ENCODE measurements at regions not wholly inside any gene's neighbourhood (a gene's known extent, or its start where the extent isn't known, plus 50 kb on each side); places are given as distances from the start of the nearest gene placed in this dataset.

- TF ChIP-seq AR (CRISPR knock-in tag; IDR thresholded peaks at IDR 0.05) (no peak), GABPB1 (CRISPR knock-in tag; IDR thresholded peaks at IDR 0.05) (no peak), CTCF (IDR thresholded peaks at IDR 0.05) (no peak), ETV6 (CRISPR knock-in tag; IDR thresholded peaks at IDR 0.05) (no peak), MAX (CRISPR knock-in tag; IDR thresholded peaks at IDR 0.05) (no peak), ATF3 (CRISPR knock-in tag; conservative IDR thresholded peaks at IDR 0.05) (no peak)
Observed at GRCh38 chr13:62375653-62376052, 960.0 kb upstream of the PCDH20 start.
